NCI-H2029 (cell line): ENCODE measurements at regions not wholly inside any gene's neighbourhood (a gene's known extent, or its start where the extent isn't known, plus 50 kb on each side); places are given as distances from the start of the nearest gene placed in this dataset.
"Not testable (repeated sequence)": the region's sequence is repeated elsewhere in the genome, so short reads cannot be mapped to it uniquely, and the experiment has no call there.

Source experiments
- DNase-seq: peaks from one replicate; lab custom pipeline; 2025; lab: John Stamatoyannopoulos, UW

GRCh38 chr14:76699209-76699938, 61.9 kb upstream of the VASH1 start:
- DNase-seq, result no peak

- no peak for DNase-seq
Observed at GRCh38 chr14:76699939-76700590, 61.2 kb upstream of the VASH1 start.

- no peak for DNase-seq
Observed at GRCh38 chr14:76701436-76701835, 59.8 kb upstream of the VASH1 start.

GRCh38 chr14:76701981-76702380, 59.3 kb upstream of the VASH1 start:
- no peak for DNase-seq

GRCh38 chr14:76705214-76705613, 56.1 kb upstream of the VASH1 start:
- no peak for DNase-seq

GRCh38 chr14:76706207-76706606, 55.1 kb upstream of the VASH1 start:
- DNase-seq, result not testable (repeated sequence)

GRCh38 chr14:76706811-76707210, 54.5 kb upstream of the VASH1 start:
- DNase-seq, result no peak

GRCh38 chr14:76708028-76708427, 53.2 kb upstream of the VASH1 start:
- no peak for DNase-seq

GRCh38 chr14:76708771-76709170, 52.5 kb upstream of the VASH1 start:
- DNase-seq, result no peak

GRCh38 chr14:76710056-76711010, 50.9 kb upstream of the VASH1 start:
- no peak for DNase-seq
